C1 segment of cervical spinal cord (tissue), 14 donors: ENCODE measurements at regions not wholly inside any gene's neighbourhood (a gene's known extent, or its start where the extent isn't known, plus 50 kb on each side); places are given as distances from the start of the nearest gene placed in this dataset.

Source experiments
- DNase-seq, 14 donors: peaks; one replicate each; lab custom pipeline; 2025; lab: John Stamatoyannopoulos, UW

- no peak for DNase-seq
Measured at GRCh38 chr16:63018581-63019223, 982.5 kb upstream of the CDH8 start.

DNA sequence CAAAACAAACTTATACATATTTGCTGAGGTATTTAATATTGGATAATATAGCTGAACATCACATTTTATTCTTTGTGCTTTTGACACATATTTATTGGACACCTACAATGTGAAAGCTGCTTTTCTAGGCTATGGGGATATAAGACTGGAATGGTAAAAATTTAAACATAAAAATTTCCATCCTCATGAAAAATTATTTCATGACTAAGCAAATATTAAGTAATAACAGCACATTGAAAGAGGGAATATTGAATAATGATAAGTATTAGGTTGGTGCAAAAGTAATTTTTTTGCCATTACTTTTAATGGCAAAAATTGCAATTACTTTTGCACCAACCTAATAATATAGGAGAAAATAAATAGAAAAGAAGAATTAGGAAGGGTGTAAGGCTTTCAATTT is 972.5 kb upstream of the CDH8 start:
- DNase-seq: no peak

DNA sequence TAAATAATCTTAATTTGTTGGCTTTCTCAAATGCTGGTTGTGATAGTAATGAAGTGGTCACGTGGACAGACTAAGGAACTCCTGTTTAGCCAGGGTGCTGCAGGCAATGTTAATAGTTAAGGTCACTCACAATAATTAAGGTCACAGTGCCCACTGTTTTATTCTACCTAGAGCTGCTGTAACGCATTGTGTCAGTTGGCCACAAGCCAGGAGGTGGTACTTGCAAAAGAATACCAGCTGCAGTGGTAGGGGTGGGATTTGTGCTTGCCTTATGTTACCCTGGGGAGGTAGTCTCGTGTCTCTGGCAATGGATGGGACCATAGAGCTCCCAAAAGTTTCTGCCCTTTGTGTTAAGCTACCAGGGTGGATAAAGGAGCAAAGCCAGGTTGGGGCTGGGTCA is 969.1 kb upstream of the CDH8 start:
- no peak for DNase-seq

DNA sequence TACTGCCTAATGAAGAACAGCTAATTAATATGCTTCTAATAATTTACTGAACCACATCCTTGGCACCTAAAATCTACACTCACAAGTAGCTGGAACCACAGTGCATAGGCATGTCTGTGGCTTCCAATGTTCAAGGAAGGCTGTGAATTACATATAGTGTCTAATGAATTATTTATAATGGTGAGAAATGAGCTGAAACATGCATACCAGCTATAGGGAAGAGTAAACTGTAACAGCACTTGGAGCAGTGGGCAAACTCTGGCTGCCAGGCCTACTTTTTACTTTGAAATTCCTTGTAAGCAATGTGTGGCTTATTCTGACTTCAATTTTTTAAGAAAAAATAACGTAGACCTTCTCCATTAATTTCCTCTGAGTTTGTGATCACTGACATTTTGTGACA is 953.2 kb upstream of the CDH8 start:
- DNase-seq: no peak

DNA sequence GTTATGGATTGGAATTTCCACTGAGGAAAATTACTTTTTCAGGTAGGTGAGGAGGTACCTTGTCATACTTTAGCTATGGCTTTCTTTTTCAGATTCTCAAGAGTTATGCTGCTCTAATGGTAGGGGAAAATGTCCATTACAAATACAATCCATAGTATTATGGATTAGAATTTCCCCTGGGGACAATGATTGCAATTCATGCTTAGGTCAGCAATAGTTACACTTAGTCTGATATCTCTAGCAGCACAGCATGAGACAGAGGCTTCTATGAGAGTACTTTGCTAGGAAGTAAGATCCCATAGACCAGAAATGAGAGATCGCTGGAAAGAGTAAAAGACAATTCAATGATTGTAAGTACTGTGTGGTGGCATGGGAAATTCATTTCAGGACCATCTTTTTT is 949.5 kb upstream of the CDH8 start:
- no peak for DNase-seq

DNA sequence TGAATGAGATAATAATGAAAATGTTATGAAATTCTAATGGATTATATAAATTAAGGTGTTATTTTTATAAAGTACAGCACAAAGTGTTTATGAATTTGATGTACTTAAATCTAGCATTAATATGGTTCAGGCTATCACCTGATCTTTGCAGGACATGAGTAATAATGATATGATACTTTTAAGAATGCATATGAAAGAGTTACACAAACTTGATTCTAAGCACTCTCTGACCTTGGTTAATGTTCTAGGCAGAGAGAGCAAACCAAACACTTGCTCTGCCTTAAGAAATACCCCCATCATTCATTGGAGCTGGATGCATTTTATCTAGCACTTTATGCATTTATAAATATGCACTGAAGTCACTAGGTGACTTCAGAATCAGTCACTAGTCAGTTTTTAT is 942.2 kb upstream of the CDH8 start:
- no peak for DNase-seq

DNA sequence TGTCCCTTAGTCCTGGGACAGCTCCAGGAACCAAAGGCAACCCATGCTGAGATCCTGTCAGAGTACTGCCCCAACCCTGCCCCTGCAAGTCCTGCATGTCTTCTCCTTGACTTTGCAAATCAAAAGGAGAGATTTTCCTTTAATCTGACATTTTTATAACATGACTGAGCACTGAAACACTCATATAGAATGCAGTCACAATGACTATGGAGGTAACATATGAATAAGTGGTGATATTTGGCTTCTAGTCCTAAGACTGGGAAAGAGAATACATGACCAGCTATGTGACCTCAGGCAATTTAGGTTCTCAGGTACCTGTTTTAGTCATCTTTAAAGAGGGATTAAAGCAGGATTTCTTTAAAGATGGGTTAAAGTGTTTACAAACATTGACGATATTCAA is 941.6 kb upstream of the CDH8 start:
- DNase-seq: no peak

- DNase-seq: no peak
Measured at GRCh38 chr16:62974424-62974823, 938.2 kb upstream of the CDH8 start.

- no peak for DNase-seq
Measured at GRCh38 chr16:62970851-62971250, 934.6 kb upstream of the CDH8 start.

GRCh38 chr16:62969711-62970318 is 933.6 kb upstream of the CDH8 start:
- DNase-seq: no peak

DNA sequence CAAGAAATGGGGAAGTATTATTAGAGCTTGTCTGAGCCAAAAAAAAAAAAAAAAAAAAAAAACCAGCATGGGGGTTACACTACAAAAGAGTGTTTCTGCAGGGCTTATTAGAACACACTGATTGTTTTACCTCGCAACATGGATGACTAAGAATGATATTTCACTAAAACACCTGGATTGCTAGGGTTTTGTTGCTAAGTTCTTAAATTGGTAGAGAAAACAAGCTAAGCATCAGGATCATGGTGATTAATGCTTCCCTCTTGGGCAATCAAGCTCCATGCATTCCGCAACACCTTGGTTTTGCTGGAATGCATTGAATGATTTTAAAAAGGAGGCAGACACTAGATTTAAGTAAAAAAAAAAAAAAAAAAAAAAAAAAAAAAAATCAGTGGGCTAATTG is 931.4 kb upstream of the CDH8 start:
- no peak for DNase-seq

GRCh38 chr16:62967163-62967562 is 930.9 kb upstream of the CDH8 start:
- no peak for DNase-seq

DNA sequence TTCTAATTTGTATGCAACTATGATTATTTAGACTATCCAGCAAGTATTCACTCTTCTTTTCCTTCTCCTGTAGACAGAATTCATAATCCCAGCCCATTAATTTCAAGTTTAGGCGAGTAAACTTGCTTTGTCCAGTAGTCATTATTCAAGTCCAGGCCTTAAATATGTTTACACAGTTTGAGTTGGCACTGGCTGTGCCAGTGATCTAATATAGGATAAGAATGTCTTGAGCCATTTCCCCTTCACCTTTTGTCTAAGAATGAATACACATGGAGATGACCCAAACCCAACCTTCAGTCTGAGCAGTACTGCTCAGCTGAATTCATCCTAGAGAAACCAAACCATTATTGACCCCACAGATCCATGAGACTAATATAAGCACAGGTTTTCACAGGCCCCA is 930.4 kb upstream of the CDH8 start:
- DNase-seq: no peak

DNA sequence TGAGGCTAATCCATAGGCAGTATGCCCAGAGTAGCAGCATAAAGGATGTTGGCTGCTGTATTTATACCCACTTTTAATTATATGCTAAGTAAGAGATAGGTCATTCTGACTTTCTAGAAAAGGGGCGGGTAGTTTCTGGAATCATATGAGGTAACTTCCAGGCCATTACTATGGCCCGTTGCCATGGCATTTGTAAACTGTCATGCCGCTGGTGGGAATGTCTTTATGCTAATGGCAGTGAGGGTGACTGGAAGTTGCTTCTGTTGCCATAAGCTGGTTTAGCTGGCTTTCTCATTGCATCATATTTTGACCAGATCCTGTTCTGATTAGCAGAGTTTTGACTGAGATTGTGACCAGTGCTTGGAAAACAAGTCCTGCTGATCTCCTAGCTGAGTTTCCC is 929.6 kb upstream of the CDH8 start:
- DNase-seq: no peak

- DNase-seq: no peak
Measured at GRCh38 chr16:62963846-62964245, 927.6 kb upstream of the CDH8 start.

GRCh38 chr16:62955033-62955349 is 918.8 kb upstream of the CDH8 start:
- no peak for DNase-seq

DNA sequence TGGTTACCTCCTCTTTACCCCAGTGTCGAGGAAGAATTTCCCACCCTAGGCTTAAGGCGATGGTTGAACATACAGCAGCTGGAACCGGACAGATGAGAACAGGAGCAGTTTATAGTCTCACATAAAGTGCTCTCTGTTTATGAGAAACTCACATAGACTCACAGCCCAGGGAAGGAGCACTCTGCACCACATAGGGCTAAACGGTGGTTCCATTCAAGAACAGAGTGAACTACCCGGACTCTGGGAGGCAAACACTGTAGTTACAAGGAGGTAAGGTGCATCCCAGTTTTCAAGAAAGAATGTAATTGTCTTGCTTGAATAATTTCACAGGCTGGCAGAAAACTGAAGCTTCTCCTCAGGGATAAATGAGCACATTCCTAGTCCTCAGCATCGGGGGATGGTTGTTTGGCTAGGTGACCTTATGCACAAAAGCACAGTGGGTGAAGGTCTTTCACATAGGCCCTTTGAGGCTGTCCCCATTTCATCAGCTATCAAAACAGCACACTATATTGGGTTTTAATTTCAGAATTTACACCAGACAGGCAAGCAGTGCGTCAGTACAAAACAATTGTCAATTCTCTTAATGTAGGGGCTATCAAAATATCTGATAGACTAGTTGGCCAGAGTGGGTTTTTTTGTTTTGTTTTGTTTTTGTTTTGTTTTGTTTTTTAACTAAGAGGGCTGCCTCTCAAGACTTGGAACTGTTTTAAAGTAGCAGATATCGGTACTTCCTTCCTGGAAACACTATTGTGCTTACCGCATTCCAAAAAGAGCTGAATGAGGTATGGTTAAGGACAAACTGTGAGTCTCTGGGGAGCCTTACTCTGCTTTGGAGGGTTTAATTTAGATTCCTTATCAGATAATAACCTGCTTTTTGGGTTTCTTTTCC is 918.1 kb upstream of the CDH8 start:
- no peak for DNase-seq

- DNase-seq: no peak
Measured at GRCh38 chr16:62950351-62950750, 914.1 kb upstream of the CDH8 start.

DNA sequence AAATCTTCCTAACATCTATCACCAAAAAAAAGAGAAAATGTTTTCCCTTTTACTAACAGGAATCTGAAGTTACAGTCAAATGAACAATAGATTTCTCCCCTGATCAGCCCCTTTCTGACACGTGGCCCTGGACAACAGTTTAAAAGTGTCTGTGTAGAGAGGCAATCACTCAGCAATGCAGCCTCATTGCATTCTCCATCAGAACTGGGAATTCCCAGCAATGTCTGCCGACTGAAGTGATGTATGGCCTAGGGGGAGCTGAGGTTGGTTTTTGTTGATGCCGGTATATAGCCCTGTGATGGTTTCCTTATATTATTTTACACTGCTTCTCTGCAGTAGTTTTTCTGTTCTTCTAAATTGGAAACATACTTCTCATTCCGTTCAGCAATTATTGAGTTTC is 904.3 kb upstream of the CDH8 start:
- DNase-seq: no peak

DNA sequence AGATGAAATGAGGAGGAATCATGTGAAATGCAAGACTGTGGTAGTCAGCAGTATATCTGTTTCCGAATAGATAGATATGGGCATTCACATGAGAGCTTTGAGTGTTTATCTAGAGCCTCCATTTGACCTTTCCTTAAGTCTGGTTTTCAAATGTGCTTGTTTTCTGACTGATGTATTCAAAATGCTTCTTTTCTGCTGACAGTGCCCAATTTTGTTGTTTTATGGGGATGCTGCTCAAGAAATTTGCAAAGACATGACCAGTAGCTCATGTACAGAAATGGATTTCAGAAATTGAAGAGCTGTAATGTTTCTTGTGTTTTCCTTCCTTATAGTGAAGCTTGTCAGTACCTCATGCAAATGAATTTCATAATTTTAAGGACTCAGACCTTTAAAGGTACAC is 903.4 kb upstream of the CDH8 start:
- no peak for DNase-seq

DNA sequence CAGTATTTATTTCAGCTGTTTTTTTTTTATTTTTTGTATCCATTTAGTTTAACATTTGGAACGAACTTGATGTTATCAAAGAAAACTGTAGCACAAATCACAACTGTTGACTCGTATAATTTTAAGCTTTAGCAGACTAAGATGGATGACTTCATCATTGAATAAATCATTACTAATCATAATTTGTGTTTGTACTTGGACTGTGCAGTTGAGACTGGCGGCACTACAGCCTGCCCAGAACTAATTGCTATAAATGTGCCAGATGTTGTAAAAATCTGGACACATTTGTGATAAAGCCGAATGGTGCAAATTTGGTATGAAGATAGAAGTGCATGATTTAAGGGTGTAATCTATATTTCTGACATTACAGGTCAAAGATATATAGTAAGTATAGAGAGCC is 897.7 kb upstream of the CDH8 start:
- DNase-seq: no peak

- DNase-seq: no peak
Measured at GRCh38 chr16:62929593-62929992, 893.4 kb upstream of the CDH8 start.

GRCh38 chr16:62927122-62927521 is 890.9 kb upstream of the CDH8 start:
- no peak for DNase-seq
